GM18951 (cell line): ENCODE measurements at regions not wholly inside any gene's neighbourhood (a gene's known extent, or its start where the extent isn't known, plus 50 kb on each side); places are given as distances from the start of the nearest gene placed in this dataset.
"Not testable (repeated sequence)": the region's sequence is repeated elsewhere in the genome, so short reads cannot be mapped to it uniquely, and the experiment has no call there.

Experiments used
- POLR2A ChIP-seq: IDR thresholded peaks from 4 replicates; pipeline ENCODE4 v1.6.1; 2011; ENCODE audit warnings: mild to moderate bottlenecking; ENCODE audit not compliant: insufficient read length, insufficient read depth; ENCODE audit errors: extremely low read depth
- in situ Hi-C: fragments of 300-500 bp; cut with MboI; formaldehyde crosslinking; loops from one replicate; pipeline ENCODE4 v1.12.0; 2022; ENCODE audit warnings: low sequenced_read_pairs, mixed read lengths, inconsistent platforms; ENCODE audit not compliant: unreplicated experiment

GRCh38 chr12:92412856-92413255, 267.2 kb upstream of the BTG1 start:
- in situ Hi-C loops, result no loop called here
- TF ChIP-seq POLR2A, result no peak

DNA sequence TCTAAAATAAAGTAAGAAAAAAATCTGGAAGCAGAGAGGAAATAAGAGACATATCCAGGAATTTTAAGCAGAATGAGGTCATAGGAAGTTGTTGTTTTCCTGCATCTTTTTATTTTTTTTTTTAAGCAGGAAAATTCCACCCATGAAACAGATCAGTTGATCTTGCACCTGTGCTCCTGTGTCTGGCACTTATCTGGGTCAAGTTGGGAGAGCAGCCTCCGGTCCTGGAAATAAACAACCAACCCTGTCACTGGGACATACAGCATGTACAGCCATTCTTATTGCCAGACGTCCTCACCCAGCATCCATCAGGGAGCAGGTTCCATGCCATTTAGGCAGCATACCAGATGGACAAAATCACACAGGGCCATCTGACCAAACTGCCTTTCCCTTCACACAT, 266.0 kb upstream of the BTG1 start:
- no peak for TF ChIP-seq POLR2A
- in situ Hi-C loops, result no loop called here

DNA sequence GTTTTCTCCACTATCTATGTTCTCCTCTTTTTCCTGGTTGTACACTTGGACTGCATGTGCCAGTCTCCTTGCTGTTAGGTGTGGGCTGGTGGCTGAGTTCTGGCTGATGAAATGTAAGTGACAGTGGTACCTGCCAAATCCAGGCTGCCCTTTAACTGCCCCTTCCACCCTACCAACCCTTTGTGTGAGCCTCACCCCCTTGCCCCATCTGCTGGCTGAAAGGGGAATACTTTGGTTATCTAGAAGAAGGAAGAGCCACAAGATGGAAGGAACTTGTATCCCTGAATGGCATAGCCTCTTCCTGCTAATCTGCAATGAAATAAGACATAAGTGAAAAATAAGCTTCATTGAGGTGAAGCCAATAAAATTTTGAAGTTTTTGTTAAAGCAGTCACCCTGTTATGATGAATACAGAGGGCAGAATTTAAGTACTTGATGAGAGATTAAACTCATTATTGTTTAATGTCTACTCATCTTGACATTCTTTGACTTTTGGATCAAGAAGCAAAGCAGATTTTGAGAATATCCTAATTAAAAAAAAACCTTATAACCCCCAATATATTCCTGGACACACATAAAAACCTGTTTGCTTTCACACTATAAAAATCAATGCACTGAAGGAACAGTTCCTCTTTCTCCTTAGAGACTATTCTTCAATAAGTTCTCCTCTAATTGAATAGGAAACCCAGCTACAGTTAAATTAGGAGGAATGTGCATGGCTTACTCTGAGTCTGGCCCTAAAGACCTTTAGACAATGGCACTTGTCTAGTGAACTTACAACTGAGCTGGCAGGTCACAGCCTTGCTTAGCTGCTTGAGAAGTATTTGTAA, 262.6 kb upstream of the BTG1 start:
- in situ Hi-C loops, result no loop called here
- no peak for TF ChIP-seq POLR2A

GRCh38 chr12:92406404-92407070, 260.9 kb upstream of the BTG1 start:
- in situ Hi-C loops, result not testable (repeated sequence)

DNA sequence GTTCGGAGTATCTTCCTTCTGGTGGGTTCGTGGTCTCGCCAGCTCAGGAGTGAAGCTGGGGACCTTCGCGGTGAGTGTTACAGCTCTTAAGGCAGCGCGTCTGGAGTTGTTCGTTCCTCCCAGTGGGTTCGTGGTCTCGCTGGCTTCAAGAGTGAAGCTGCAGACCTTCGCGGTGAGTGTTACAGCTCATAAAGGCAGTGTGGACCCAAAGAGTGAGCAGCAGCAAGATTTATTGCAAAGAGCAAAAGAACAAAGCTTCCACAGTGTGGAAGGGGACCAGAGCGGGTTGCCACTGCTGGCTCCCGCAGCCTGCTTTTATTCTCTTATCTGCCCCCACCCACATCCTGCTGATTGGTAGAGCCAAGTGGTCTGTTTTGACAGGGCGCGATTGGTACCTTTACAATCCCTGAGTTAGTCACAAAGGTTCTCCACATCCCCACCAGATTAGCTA, 260.2 kb upstream of the BTG1 start:
- in situ Hi-C loops, result not testable (repeated sequence)

- no peak for TF ChIP-seq POLR2A
- in situ Hi-C loops, result no loop called here
Observed at GRCh38 chr12:92404921-92405320, 259.3 kb upstream of the BTG1 start.

GRCh38 chr12:92404259-92404894, 258.7 kb upstream of the BTG1 start:
- in situ Hi-C loops, result no loop called here
- peak; percentile 19 for TF ChIP-seq POLR2A

DNA sequence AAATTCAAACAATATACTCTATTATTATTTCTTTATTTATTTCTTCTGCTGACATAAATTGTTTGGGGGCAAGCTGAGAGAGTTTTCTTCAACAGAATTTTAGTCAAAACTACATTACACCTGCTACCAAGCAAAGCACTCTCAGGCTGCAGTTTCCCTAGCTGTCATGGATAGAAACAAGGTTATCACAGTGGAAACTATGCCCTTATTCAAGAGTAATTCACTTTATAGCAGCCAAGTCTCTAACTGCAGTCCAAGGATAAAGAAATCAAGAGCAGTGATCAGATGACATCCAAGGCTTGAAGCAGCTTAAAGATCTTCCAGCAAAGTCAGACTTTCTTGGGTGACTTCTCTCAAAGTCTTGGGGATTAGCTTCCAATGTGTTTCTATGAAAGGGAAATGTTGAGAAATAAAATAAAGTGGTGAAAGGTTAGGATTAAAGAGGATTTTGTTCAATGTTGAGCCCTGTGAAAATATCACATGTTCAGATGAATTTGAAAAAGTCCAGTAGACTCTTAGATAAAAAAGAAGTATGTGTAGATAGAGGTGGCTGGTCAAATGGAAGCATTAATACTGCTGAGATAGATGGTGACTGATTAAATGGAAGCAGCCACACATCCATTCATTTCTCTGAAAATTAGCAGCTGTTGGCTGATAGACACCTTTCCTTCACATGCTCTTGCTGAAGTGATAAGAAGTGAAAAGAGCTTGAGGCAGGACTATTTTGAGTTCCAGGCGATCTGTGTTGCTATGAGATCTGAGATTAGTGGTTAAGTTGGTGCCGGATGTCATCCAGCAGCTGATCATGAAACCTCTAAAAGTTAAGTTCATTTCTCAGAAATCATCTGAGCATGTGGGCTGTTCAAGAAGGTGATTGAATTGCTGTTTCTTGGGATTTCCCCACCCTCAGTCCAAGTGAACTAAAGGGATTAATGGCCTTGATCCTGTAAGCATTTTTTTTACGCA, 257.8 kb upstream of the BTG1 start:
- in situ Hi-C loops, result no loop called here
- TF ChIP-seq POLR2A, result peak; percentile 31

- TF ChIP-seq POLR2A, result no peak
- in situ Hi-C loops, result no loop called here
Observed at GRCh38 chr12:92402415-92402814, 256.8 kb upstream of the BTG1 start.

DNA sequence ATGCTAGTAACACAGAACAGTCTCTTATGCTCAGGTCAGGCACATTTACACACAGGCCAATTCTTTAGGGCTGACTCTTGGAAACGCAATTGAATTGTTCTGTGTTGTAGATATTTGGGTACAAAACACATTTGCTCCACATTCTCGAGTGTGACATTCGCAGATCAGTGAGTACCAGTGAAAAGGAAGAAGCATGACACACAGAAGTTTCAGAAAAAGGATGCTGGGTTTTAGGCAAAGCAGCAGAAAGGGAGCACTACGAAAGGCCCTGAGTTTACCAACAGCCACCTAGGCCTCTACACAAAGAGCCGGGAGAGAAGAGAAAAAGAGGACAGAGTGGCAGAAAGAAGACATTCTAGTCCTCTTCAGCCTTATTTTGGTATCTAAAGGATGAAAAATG, 254.4 kb upstream of the BTG1 start:
- in situ Hi-C loops, result no loop called here
- TF ChIP-seq POLR2A, result peak; percentile 14

DNA sequence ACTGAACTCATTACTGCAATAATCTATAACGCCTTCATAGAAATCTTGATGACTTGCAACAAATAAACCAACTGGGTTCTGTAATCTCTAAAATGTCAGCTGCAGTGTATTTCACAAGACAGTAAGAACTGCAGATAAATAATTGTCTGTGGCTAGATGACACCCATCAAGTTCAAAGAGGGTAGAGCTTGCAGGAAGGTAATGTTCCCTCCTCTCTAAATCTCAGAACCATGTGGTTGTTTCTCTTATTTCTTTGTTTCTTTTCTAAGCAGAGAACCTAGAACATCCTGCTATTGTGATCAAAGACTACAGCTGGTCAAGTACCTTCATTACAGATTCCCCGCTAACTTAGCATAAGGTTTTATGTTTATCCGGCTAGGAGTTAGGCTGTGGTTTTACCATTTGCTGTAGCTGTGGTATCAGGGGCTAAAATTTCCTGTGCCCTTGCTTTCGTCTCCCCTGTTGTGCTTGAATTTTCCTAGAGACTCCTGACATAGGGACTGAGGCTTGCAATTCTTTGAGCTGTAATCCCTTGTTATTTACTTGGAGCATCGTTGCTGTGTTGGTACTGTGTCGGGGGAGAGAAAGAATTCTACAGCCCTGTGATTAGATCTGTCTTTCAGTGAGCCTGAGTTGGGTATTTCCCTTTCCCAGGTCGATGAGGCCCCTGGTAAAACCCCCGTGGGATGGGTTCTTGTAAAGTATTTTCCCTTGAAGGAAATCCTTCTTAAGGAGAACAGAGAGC, 253.1 kb upstream of the BTG1 start:
- TF ChIP-seq POLR2A, result no peak

DNA sequence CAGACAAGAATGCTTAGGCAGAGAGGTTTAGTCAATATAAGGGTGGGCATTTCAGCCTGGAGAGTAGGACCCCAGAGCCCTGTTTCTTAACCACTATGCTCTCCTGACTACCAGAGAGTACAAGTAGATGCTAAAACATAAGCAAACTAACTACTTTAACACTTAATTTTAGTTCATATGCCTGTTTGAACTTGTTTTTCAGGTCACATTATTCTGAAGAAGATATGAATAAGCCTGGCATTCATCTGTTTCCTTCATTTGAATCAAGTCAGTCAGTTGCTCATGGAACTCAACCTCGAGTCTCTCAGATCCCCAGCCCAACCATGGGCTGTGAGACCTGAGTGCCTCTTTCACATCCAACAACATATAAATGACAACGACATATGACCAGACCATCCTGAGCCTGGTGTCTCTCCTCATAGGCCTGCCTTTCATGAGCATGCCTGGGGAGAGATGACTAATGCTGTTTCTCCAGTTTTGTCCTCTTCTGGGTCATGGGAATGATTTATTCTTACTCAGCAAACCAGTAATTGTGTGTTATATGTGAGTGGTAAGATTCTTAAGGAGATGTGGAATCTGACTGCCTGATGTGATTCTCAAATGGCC, 251.1 kb upstream of the BTG1 start:
- in situ Hi-C loops, result no loop called here
- TF ChIP-seq POLR2A, result no peak

More for the DNA sequence above, 253.1 kb upstream of the BTG1 start:
- in situ Hi-C loops, result no loop called here

DNA sequence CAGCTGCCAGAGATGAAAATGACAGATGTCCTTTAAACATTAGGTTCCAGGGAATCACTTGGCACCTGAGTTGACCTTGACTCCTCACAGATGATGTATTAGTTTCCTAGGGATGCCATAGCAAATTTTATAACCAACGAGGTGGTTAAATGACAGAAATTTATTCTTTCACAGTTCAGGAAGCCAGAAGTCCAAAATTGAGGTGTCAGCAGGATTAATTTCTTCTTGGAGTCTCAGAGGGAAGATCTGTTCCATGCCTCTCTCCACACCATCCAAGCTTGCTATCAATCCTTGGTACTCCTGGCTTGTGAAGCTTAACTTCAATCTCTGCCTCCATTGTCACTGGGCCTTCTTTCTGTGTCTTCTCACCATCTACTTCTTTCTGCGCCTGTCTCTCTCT, 249.7 kb upstream of the BTG1 start:
- in situ Hi-C loops, result no loop called here
- TF ChIP-seq POLR2A, result no peak
